Uterus (tissue), 3 donors: ENCODE measurements at regions not wholly inside any gene's neighbourhood (a gene's known extent, or its start where the extent isn't known, plus 50 kb on each side); places are given as distances from the start of the nearest gene placed in this dataset.

Experiments
- DNase-seq, 2 donors: peaks; one replicate each; pipeline ENCODE4 v3.0.0-alpha.2; 2019 to 2020
- H3K27ac ChIP-seq, 2 donors: fragments of 200-600 bp; sonication (generic); 1 replicate in 1 of 2; 2 replicates in 1 of 2; pipeline ENCODE4 v1.5.1; 2016 to 2018
- H3K27me3 ChIP-seq, 2 donors: fragments of 200-600 bp; sonication (generic); one replicate each; pipeline ENCODE4 v1.5.1; 2018 to 2019; ENCODE audit warnings: control low read depth in 1 of 2
- H3K36me3 ChIP-seq, 2 donors: fragments of 200-600 bp; sonication (generic); one replicate each; pipeline ENCODE4 v1.5.1; 2019; ENCODE audit warnings: control low read depth in 1 of 2
- H3K4me1 ChIP-seq, 2 donors: fragments of 200-600 bp; sonication (generic); one replicate each; pipeline ENCODE4 v1.5.1; 2018 to 2019; ENCODE audit warnings: control low read depth in 1 of 2
- H3K4me3 ChIP-seq, 2 donors: fragments of 200-600 bp; sonication (generic); 1 replicate in 1 of 2; 2 replicates in 1 of 2; pipeline ENCODE4 v1.5.1; 2018 to 2019; ENCODE audit warnings: mild to moderate bottlenecking in 1 of 2
- H3K9me3 ChIP-seq, 2 donors: fragments of 200-600 bp; sonication (generic); one replicate each; pipeline ENCODE4 v1.5.1; 2019; ENCODE audit warnings: control low read depth in 1 of 2
- CTCF ChIP-seq, 4 experiments: fragments of 200-600 bp in 2 of 4; fragments of 450-650 bp in 2 of 4; sonication (generic) in 2 of 4; IDR thresholded peaks; one replicate each; pipeline ENCODE4 v1.5.1; 2016 to 2019; ENCODE audit warnings: antibody characterized with exemption in 4 of 4, mild to moderate bottlenecking in 2 of 4, moderate library complexity in 1 of 4
- POLR2A ChIP-seq, 2 donors: fragments of 450-650 bp; IDR thresholded peaks; one replicate each; pipeline ENCODE4 v1.6.1; 2016; ENCODE audit warnings: antibody characterized with exemption in 2 of 2, mild to moderate bottlenecking in 1 of 2, moderate library complexity in 1 of 2
- intact Hi-C: fragments of 100-400 bp; cut with DNase I; formaldehyde crosslinking; loops from one replicate; pipeline ENCODE4 v1.15.1; 2023; ENCODE audit warnings: low total_unique reads
- donor health status: DM: yes; HTN: yes; CAD: no.

GRCh38 chr11:119580751-119581150, 148.2 kb downstream of the NECTIN1 start:
- Histone ChIP-seq H3K27me3 (no peaks in the 10 kb centered on the region), H3K27ac (no peak overlapping the region), H3K9me3 (no peaks in the 10 kb centered on the region), H3K4me3 (no peak overlapping the region), H3K4me1 (no peaks in the 10 kb centered on the region), H3K36me3 (no peaks in the 10 kb centered on the region)
- no peak for DNase-seq
- TF ChIP-seq POLR2A (IDR thresholded peaks at IDR 0.05) (no peak), CTCF (IDR thresholded peaks at IDR 0.05) (no peak)
- intact Hi-C loops, result no loop called here

GRCh38 chr11:119580081-119580480, 148.9 kb downstream of the NECTIN1 start:
- Histone ChIP-seq H3K4me1 (no peaks in the 10 kb centered on the region), H3K4me3 (no peak overlapping the region), H3K27me3 (no peaks in the 10 kb centered on the region), H3K9me3 (no peaks in the 10 kb centered on the region), H3K27ac (no peak overlapping the region), H3K36me3 (no peaks in the 10 kb centered on the region)
- TF ChIP-seq CTCF (IDR thresholded peaks at IDR 0.05) (no peak), POLR2A (IDR thresholded peaks at IDR 0.05) (no peak)
- intact Hi-C loops, result no loop called here
- no peak for DNase-seq

- intact Hi-C loops, result no loop called here
These were observed 150.3 kb downstream of the NECTIN1 start for GRCh38 chr11:119578521-119579191.

GRCh38 chr11:119573858-119574257, 150.9 kb upstream of the THY1 start:
- H3K36me3 ChIP-seq, result no peaks in the 10 kb centered on the region
- H3K4me1 ChIP-seq, result no peaks in the 10 kb centered on the region
- H3K27me3 ChIP-seq, result no peaks in the 10 kb centered on the region
- no peak for TF ChIP-seq CTCF (IDR thresholded peaks at IDR 0.05)
- no peak for TF ChIP-seq POLR2A (IDR thresholded peaks at IDR 0.05)
- intact Hi-C loops, result no loop called here
- H3K9me3 ChIP-seq, result no peaks in the 10 kb centered on the region
- H3K4me3 ChIP-seq, result no peak overlapping the region
- no peak overlapping the region for H3K27ac ChIP-seq
- no peak for DNase-seq

More at GRCh38 chr11:119578521-119579191, 150.3 kb downstream of the NECTIN1 start:
- no peak for DNase-seq
- TF ChIP-seq CTCF (IDR thresholded peaks at IDR 0.05) (no peak), POLR2A (IDR thresholded peaks at IDR 0.05) (no peak)
- Histone ChIP-seq H3K27ac (no peak overlapping the region), H3K9me3 (no peaks in the 10 kb centered on the region), H3K4me1 (no peaks in the 10 kb centered on the region), H3K36me3 (no peaks in the 10 kb centered on the region), H3K27me3 (no peaks in the 10 kb centered on the region), H3K4me3 (no peak overlapping the region)

- DNase-seq, result no peak
- no peak for TF ChIP-seq CTCF (IDR thresholded peaks at IDR 0.05)
- no peak for TF ChIP-seq POLR2A (IDR thresholded peaks at IDR 0.05)
- Histone ChIP-seq H3K27me3 (no peaks in the 10 kb centered on the region), H3K36me3 (no peaks in the 10 kb centered on the region), H3K27ac (no peak overlapping the region), H3K9me3 (no peaks in the 10 kb centered on the region), H3K4me3 (no peak overlapping the region), H3K4me1 (no peaks in the 10 kb centered on the region)
- intact Hi-C loops, result no loop called here
These were observed 149.8 kb upstream of the THY1 start for GRCh38 chr11:119572481-119573424.
